WTC11 (cell line): ENCODE measurements at regions not wholly inside any gene's neighbourhood (a gene's known extent, or its start where the extent isn't known, plus 50 kb on each side); places are given as distances from the start of the nearest gene placed in this dataset.

Experiments used
- ATAC-seq: fragments of 200-7000 bp; cut with Tn5 transposase; 2 replicates; pipeline ENCODE4 v1.10.0; 2021; ENCODE audit warnings: mild to moderate bottlenecking, moderate library complexity
- CTCF ChIA-PET: fragments of 300-600 bp; sonication (Branson Sonifier 250); formaldehyde crosslinking; loops from one replicate; lab custom pipeline; 2021; ENCODE audit warnings: antibody characterized with exemption; lab: Charles Lee
- POLR2A ChIA-PET: fragments of 350-600 bp; sonication (Branson Sonifier 250); formaldehyde crosslinking; loops from one replicate; lab custom pipeline; 2021; ENCODE audit warnings: antibody characterized with exemption; lab: Charles Lee
- DNase-seq: peaks from one replicate; pipeline ENCODE4 v3.0.0; 2021; ENCODE audit warnings: low spot score
- H3K27ac Mint-ChIP-seq: 2 replicates; pipeline ENCODE4 v1.8.0; 2021; ENCODE audit warnings: mixed read lengths
- H3K27me3 Mint-ChIP-seq: 2 replicates; pipeline ENCODE4 v1.8.0; 2021; ENCODE audit warnings: low read depth, mild to moderate bottlenecking, moderate library complexity, mixed read lengths
- H3K36me3 Mint-ChIP-seq: 2 replicates; pipeline ENCODE4 v1.8.0; 2021; ENCODE audit warnings: mixed read lengths
- H3K4me1 Mint-ChIP-seq: 2 replicates; pipeline ENCODE4 v1.8.0; 2022; ENCODE audit warnings: mixed read lengths
- H3K4me3 Mint-ChIP-seq: 2 replicates; pipeline ENCODE4 v1.8.0; 2021; ENCODE audit warnings: mild to moderate bottlenecking, moderate library complexity, mixed read lengths
- H3K9me3 Mint-ChIP-seq: 2 replicates; pipeline ENCODE4 v1.8.0; 2021; ENCODE audit warnings: mixed read lengths
- AR ChIP-seq: fragments of 250-450 bp; sonication (Bioruptor Pico); IDR thresholded peaks from 2 replicates; pipeline ENCODE4 v1.9.0; 2021; ENCODE audit warnings: mild to moderate bottlenecking
- CREM ChIP-seq: sonication (generic); formaldehyde crosslinking; IDR thresholded peaks from 2 replicates; pipeline ENCODE4 v1.8.1; 2022; ENCODE audit warnings: mild to moderate bottlenecking, missing genetic modification reagents, moderate library complexity
- E2F5 ChIP-seq: sonication (generic); formaldehyde crosslinking; IDR thresholded peaks from 2 replicates; pipeline ENCODE4 v1.8.1; 2022; ENCODE audit warnings: mild to moderate bottlenecking, moderate library complexity, missing genetic modification reagents
- ESRRA ChIP-seq: sonication (generic); formaldehyde crosslinking; IDR thresholded peaks from 2 replicates; pipeline ENCODE4 v1.8.1; 2022; ENCODE audit warnings: mild to moderate bottlenecking, missing genetic modification reagents, borderline replicate concordance
- ETV6 ChIP-seq: sonication (generic); formaldehyde crosslinking; IDR thresholded peaks from 2 replicates; pipeline ENCODE4 v1.8.1; 2022; ENCODE audit warnings: mild to moderate bottlenecking, missing genetic modification reagents
- FOXP1 ChIP-seq: sonication (generic); formaldehyde crosslinking; IDR thresholded peaks from 2 replicates; pipeline ENCODE4 v1.8.0; 2022; ENCODE audit warnings: missing genetic modification reagents, mild to moderate bottlenecking, moderate library complexity, borderline replicate concordance
- FOXP4 ChIP-seq: sonication (generic); formaldehyde crosslinking; IDR thresholded peaks from 2 replicates; pipeline ENCODE4 v1.8.0; 2022; ENCODE audit warnings: mild to moderate bottlenecking, missing genetic modification reagents
- IRF2 ChIP-seq: sonication (generic); formaldehyde crosslinking; IDR thresholded peaks from 2 replicates; pipeline ENCODE4 v1.8.0; 2022; ENCODE audit warnings: low read depth, missing genetic modification reagents, borderline replicate concordance
- JAZF1 ChIP-seq: fragments of 250-450 bp; sonication (Bioruptor Pico); IDR thresholded peaks from 2 replicates; pipeline ENCODE4 v1.9.0; 2021; ENCODE audit warnings: moderate library complexity, mild to moderate bottlenecking, inconsistent platforms
- KAT7 ChIP-seq: sonication (generic); formaldehyde crosslinking; IDR thresholded peaks from 2 replicates; pipeline ENCODE4 v1.8.1; 2023; ENCODE audit warnings: missing genetic modification reagents, mild to moderate bottlenecking, borderline replicate concordance
- NFYB ChIP-seq: sonication (generic); formaldehyde crosslinking; conservative IDR thresholded peaks from 2 replicates; pipeline ENCODE4 v1.8.0; 2022; ENCODE audit warnings: low read depth, missing genetic modification reagents
- RELA ChIP-seq: sonication (generic); formaldehyde crosslinking; IDR thresholded peaks from 2 replicates; pipeline ENCODE4 v1.8.1; 2022; ENCODE audit warnings: missing genetic modification reagents, mild to moderate bottlenecking, borderline replicate concordance
- RORB ChIP-seq: fragments of 250-450 bp; sonication (Bioruptor Pico); IDR thresholded peaks from 2 replicates; pipeline ENCODE4 v1.9.0; 2021; ENCODE audit warnings: mild to moderate bottlenecking
- SMAD4 ChIP-seq: sonication (generic); formaldehyde crosslinking; IDR thresholded peaks from 2 replicates; pipeline ENCODE4 v1.8.0; 2022; ENCODE audit warnings: mild to moderate bottlenecking, missing genetic modification reagents
- SOX15 ChIP-seq: fragments of 250-450 bp; sonication (Bioruptor Pico); IDR thresholded peaks from 2 replicates; pipeline ENCODE4 v1.9.0; 2021; ENCODE audit warnings: mild to moderate bottlenecking
- TP53 ChIP-seq: sonication (generic); formaldehyde crosslinking; IDR thresholded peaks from 2 replicates; pipeline ENCODE4 v1.8.1; 2023; ENCODE audit warnings: mild to moderate bottlenecking, missing genetic modification reagents
- ZNF219 ChIP-seq: sonication (generic); formaldehyde crosslinking; IDR thresholded peaks from 2 replicates; pipeline ENCODE4 v1.8.0; 2023; ENCODE audit warnings: missing genetic modification reagents, mild to moderate bottlenecking, borderline replicate concordance
- ZNF317 ChIP-seq: sonication (generic); formaldehyde crosslinking; IDR thresholded peaks from 2 replicates; pipeline ENCODE4 v1.8.1; 2023; ENCODE audit warnings: low read depth, mild to moderate bottlenecking, moderate library complexity, missing genetic modification reagents, borderline replicate concordance
- TF ChIP-seq, protein P1 (sequence below): sonication (generic); formaldehyde crosslinking; IDR thresholded peaks from 2 replicates; pipeline ENCODE4 v1.8.1; 2023; ENCODE audit warnings: mild to moderate bottlenecking, moderate library complexity, missing genetic modification reagents
- TF ChIP-seq, protein P2 (sequence below): sonication (generic); formaldehyde crosslinking; IDR thresholded peaks from 2 replicates; pipeline ENCODE4 v1.8.1; 2023; ENCODE audit warnings: mild to moderate bottlenecking, missing genetic modification reagents, borderline replicate concordance
- TF ChIP-seq, protein P3 (sequence below): sonication (generic); formaldehyde crosslinking; IDR thresholded peaks from 2 replicates; pipeline ENCODE4 v1.8.0; 2023; ENCODE audit warnings: missing genetic modification reagents, mild to moderate bottlenecking, borderline replicate concordance

DNA sequence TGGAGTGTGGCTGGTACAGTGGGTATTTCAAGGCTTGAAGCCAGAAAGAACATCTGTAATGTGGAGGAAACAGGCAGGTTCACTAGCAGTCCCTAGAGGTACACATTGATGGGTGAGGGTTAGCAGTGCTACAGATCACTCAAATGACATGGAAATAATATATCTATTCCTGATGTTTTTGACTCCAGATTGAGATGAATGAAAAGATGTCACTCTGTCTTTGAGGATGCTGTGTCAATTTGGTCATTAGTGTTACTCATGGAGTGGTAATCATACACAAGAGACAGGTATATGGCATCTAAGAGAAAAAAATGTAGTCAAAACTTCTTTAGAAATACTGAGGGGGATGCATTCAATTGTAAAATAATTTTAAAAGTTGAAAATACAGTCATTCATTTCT, 135.1 kb downstream of the ZIC1 start:
- Mint-ChIP-seq H3K4me3 (no peak overlapping the region), H3K27ac (no peak overlapping the region), H3K9me3 (peaks cover 29% of the 10 kb centered on the region), H3K27me3 (no peaks in the 10 kb centered on the region)
- ChIA-PET POLR2A (interaction anchor here (0.6 kb wide), 1 partner anchor 27 kb away, joined by 4 read pairs; no protein-coding TSS in a partner anchor), CTCF (no interaction called here)
- no peak for DNase-seq
- peak; percentile 43 for ATAC-seq
- TF ChIP-seq, protein P1, sequence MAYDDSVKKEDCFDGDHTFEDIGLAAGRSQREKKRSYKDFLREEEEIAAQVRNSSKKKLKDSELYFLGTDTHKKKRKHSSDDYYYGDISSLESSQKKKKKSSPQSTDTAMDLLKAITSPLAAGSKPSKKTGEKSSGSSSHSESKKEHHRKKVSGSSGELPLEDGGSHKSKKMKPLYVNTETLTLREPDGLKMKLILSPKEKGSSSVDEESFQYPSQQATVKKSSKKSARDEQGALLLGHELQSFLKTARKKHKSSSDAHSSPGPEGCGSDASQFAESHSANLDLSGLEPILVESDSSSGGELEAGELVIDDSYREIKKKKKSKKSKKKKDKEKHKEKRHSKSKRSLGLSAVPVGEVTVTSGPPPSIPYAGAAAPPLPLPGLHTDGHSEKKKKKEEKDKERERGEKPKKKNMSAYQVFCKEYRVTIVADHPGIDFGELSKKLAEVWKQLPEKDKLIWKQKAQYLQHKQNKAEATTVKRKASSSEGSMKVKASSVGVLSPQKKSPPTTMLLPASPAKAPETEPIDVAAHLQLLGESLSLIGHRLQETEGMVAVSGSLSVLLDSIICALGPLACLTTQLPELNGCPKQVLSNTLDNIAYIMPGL (CRISPR knock-in tag) = no peak
- TF ChIP-seq FOXP1 (CRISPR knock-in tag) (no peak), CREM (CRISPR knock-in tag) (no peak), NFYB (CRISPR knock-in tag) (no peak), RORB (no peak), RELA (CRISPR knock-in tag) (no peak), JAZF1 (CRISPR knock-in tag) (no peak), TP53 (no peak), ESRRA (CRISPR knock-in tag) (no peak), FOXP4 (CRISPR knock-in tag) (no peak), IRF2 (CRISPR knock-in tag) (no peak), SOX15 (CRISPR knock-in tag) (no peak)
- TF ChIP-seq, protein P2, sequence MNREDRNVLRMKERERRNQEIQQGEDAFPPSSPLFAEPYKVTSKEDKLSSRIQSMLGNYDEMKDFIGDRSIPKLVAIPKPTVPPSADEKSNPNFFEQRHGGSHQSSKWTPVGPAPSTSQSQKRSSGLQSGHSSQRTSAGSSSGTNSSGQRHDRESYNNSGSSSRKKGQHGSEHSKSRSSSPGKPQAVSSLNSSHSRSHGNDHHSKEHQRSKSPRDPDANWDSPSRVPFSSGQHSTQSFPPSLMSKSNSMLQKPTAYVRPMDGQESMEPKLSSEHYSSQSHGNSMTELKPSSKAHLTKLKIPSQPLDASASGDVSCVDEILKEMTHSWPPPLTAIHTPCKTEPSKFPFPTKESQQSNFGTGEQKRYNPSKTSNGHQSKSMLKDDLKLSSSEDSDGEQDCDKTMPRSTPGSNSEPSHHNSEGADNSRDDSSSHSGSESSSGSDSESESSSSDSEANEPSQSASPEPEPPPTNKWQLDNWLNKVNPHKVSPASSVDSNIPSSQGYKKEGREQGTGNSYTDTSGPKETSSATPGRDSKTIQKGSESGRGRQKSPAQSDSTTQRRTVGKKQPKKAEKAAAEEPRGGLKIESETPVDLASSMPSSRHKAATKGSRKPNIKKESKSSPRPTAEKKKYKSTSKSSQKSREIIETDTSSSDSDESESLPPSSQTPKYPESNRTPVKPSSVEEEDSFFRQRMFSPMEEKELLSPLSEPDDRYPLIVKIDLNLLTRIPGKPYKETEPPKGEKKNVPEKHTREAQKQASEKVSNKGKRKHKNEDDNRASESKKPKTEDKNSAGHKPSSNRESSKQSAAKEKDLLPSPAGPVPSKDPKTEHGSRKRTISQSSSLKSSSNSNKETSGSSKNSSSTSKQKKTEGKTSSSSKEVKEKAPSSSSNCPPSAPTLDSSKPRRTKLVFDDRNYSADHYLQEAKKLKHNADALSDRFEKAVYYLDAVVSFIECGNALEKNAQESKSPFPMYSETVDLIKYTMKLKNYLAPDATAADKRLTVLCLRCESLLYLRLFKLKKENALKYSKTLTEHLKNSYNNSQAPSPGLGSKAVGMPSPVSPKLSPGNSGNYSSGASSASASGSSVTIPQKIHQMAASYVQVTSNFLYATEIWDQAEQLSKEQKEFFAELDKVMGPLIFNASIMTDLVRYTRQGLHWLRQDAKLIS = no peak
- TF ChIP-seq, all 79 proteins: peak for 0
- no peaks in the 10 kb centered on the region for H3K4me1 Mint-ChIP-seq
- H3K36me3 Mint-ChIP-seq = peaks cover 16% of the 10 kb centered on the region

GRCh38 chr3:147551491-147551890, 142.3 kb downstream of the ZIC1 start:
- ChIA-PET CTCF (no interaction called here), POLR2A (no interaction called here)
- no peak for DNase-seq
- Mint-ChIP-seq H3K4me1 (no peaks in the 10 kb centered on the region), H3K4me3 (no peak overlapping the region), H3K27ac (no peak overlapping the region), H3K36me3 (no peaks in the 10 kb centered on the region), H3K27me3 (no peaks in the 10 kb centered on the region), H3K9me3 (0 out of 2 replicates have a peak, but pooled peaks cover 5% of the 10 kb centered on the region)
- no peak for ATAC-seq
- TF ChIP-seq ZNF219 (CRISPR knock-in tag) (no peak), KAT7 (no peak), ZNF317 (CRISPR knock-in tag) (no peak), ETV6 (CRISPR knock-in tag) (no peak), SMAD4 (CRISPR knock-in tag) (no peak), AR (CRISPR knock-in tag) (no peak), RELA (CRISPR knock-in tag) (no peak), E2F5 (CRISPR knock-in tag) (no peak)
- TF ChIP-seq, protein P3, sequence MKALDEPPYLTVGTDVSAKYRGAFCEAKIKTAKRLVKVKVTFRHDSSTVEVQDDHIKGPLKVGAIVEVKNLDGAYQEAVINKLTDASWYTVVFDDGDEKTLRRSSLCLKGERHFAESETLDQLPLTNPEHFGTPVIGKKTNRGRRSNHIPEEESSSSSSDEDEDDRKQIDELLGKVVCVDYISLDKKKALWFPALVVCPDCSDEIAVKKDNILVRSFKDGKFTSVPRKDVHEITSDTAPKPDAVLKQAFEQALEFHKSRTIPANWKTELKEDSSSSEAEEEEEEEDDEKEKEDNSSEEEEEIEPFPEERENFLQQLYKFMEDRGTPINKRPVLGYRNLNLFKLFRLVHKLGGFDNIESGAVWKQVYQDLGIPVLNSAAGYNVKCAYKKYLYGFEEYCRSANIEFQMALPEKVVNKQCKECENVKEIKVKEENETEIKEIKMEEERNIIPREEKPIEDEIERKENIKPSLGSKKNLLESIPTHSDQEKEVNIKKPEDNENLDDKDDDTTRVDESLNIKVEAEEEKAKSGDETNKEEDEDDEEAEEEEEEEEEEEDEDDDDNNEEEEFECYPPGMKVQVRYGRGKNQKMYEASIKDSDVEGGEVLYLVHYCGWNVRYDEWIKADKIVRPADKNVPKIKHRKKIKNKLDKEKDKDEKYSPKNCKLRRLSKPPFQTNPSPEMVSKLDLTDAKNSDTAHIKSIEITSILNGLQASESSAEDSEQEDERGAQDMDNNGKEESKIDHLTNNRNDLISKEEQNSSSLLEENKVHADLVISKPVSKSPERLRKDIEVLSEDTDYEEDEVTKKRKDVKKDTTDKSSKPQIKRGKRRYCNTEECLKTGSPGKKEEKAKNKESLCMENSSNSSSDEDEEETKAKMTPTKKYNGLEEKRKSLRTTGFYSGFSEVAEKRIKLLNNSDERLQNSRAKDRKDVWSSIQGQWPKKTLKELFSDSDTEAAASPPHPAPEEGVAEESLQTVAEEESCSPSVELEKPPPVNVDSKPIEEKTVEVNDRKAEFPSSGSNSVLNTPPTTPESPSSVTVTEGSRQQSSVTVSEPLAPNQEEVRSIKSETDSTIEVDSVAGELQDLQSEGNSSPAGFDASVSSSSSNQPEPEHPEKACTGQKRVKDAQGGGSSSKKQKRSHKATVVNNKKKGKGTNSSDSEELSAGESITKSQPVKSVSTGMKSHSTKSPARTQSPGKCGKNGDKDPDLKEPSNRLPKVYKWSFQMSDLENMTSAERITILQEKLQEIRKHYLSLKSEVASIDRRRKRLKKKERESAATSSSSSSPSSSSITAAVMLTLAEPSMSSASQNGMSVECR (CRISPR knock-in tag) = no peak
